IPS-18a (cell line): ENCODE measurements at regions not wholly inside any gene's neighbourhood (a gene's known extent, or its start where the extent isn't known, plus 50 kb on each side); places are given as distances from the start of the nearest gene placed in this dataset.

Experiments
- H3K27ac ChIP-seq: one replicate; pipeline ENCODE4 v1.5.1; 2013; ENCODE audit warnings: low read length
- H3K27me3 ChIP-seq: one replicate; pipeline ENCODE4 v1.6.1; 2013; ENCODE audit warnings: mild to moderate bottlenecking, low read length; ENCODE audit not compliant: control insufficient read depth, insufficient read depth
- H3K36me3 ChIP-seq: one replicate; pipeline ENCODE4 v1.6.1; 2013; ENCODE audit warnings: low read depth, low read length; ENCODE audit not compliant: control insufficient read depth
- H3K4me1 ChIP-seq: one replicate; pipeline ENCODE4 v1.6.1; 2013; ENCODE audit warnings: low read depth, low read length; ENCODE audit not compliant: control insufficient read depth
- H3K4me3 ChIP-seq: one replicate; pipeline ENCODE4 v1.5.1; 2013; ENCODE audit warnings: low read length
- H3K9ac ChIP-seq: one replicate; pipeline ENCODE4 v1.6.1; 2013; ENCODE audit warnings: mild to moderate bottlenecking, low read length, moderate library complexity
- H3K9me3 ChIP-seq: one replicate; pipeline ENCODE4 v1.6.1; 2013; ENCODE audit warnings: low read depth, low read length; ENCODE audit not compliant: control insufficient read depth

DNA sequence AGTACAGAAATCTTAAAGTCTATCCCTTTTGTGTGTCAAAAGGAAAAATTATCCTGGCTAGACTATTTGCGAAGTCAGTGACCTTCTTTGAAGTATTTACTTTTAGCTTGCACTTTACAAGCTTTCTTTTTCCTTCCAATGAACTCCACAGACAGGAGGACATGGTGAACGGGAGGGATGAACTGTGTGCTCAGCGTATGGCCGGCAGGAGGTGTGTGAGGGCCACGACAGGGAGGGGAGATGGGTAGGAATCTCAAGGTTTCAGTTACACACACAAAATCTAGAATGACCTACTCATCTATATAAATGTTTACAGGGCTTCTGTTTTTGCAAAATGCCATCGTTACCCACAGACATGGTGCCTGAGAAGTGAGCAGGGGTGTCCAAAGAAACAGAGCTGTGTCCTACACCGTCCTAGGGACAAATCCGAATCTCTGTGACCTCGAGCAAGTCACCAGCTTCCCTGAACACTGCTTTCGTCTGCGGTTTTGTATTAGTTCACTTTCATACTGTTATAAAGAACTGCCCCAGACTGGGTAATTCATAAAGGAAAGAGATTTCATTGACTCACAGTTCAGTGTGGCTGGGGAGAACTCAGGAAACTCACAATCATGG lies 537.2 kb downstream of the LIG4 start:
- Histone ChIP-seq H3K4me3 (no peak overlapping the region), H3K9ac (no peak overlapping the region), H3K9me3 (no peaks in the 10 kb centered on the region), H3K4me1 (no peaks in the 10 kb centered on the region), H3K36me3 (no peaks in the 10 kb centered on the region), H3K27ac (no peak overlapping the region), H3K27me3 (no peaks in the 10 kb centered on the region)

DNA sequence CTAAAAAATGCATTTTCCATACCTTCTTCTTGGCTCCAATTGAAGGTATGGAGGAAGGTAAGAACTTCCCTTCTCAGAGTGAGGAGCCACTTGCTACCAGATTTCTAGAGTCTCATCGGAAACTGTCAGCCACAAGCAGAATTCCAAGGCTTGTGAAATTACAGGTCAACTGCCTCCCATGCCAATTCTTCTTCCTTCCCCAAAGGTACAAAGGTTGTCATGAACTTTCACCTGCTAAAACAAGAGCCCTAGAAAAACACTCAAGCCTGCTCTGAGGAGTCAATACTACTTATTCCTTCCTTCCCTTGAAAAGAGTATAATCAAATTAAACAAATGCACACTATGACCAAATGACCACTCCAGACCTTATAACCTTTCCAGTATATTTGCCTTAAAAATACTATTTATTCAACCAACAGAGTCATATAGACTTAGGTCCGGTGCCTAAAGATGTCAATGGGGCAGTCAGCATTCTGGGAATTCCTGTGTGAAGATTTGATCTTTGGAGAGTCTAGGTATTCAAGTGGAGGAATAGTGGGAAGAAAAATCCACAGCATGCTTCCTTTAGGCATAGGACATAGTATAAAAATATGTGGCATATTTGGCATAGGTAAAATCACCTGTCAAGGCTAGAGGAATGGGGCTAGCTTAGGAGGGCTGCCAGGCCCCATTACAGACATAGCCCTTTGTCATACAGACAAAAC lies 539.3 kb downstream of the LIG4 start:
- Histone ChIP-seq H3K27ac (no peak overlapping the region), H3K36me3 (no peaks in the 10 kb centered on the region), H3K27me3 (no peaks in the 10 kb centered on the region), H3K4me1 (no peaks in the 10 kb centered on the region), H3K9ac (no peak overlapping the region), H3K4me3 (no peak overlapping the region), H3K9me3 (no peaks in the 10 kb centered on the region)

DNA sequence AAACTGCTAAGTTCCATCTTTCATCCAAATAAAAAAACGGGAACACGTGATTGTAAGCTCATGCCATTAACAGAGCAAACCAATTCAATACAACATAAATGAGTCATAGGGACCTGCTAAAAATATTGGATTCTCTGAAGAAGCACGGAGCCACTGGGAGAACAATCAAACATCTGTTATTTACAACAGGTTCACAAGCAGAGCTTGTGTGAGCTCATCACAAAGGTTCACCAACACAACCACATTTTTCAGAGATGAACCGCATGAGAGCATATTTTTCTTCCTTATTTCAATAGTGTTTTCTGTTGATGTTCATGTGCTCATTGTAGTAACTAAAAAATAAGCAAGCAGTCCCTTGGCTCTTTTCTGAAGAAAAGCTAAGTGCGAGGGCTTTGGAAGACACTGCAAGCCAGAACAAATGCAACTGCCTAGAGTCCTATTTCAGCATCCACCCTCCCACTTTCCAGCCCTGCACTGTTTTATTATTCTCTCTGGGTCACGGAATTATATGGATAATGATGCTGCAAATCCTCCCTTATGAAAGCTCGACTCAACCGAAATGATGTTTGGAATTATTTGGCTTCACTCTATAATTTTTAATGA lies 545.8 kb downstream of the LIG4 start:
- no peak overlapping the region for H3K4me3 ChIP-seq
- no peak overlapping the region for H3K27ac ChIP-seq
- H3K9me3 ChIP-seq, result no peaks in the 10 kb centered on the region
- no peaks in the 10 kb centered on the region for H3K36me3 ChIP-seq
- H3K27me3 ChIP-seq, result no peaks in the 10 kb centered on the region
- H3K4me1 ChIP-seq, result no peaks in the 10 kb centered on the region
- no peak overlapping the region for H3K9ac ChIP-seq

DNA sequence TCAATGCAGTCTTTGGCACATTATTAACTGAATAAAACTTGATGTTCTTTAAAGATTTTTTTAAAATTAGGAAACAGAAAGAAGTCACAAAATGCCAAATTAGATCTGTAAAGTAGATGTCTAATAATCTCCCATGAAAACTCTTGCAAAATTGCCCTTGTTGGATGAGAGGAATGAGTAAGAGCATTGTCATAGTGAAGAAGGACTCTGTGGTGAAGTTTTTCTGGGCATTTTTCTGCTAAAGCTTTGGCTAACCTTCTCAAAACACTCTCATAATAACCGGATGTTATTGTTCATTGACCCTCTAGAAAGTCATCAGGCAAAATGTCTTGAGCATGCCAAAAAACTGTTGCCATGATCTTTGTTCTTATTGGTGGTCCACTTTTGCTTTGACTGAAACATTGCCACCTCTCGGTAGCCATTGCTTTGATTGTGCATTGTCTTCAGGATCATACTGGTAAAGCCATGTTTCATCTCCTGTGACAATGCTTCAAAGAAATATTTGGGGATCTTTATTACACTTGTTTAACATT lies 549.3 kb downstream of the LIG4 start:
- no peaks in the 10 kb centered on the region for H3K36me3 ChIP-seq
- no peaks in the 10 kb centered on the region for H3K9me3 ChIP-seq
- no peak overlapping the region for H3K9ac ChIP-seq
- no peak overlapping the region for H3K4me3 ChIP-seq
- H3K27ac ChIP-seq, result no peak overlapping the region
- H3K27me3 ChIP-seq, result no peaks in the 10 kb centered on the region
- H3K4me1 ChIP-seq, result no peaks in the 10 kb centered on the region

DNA sequence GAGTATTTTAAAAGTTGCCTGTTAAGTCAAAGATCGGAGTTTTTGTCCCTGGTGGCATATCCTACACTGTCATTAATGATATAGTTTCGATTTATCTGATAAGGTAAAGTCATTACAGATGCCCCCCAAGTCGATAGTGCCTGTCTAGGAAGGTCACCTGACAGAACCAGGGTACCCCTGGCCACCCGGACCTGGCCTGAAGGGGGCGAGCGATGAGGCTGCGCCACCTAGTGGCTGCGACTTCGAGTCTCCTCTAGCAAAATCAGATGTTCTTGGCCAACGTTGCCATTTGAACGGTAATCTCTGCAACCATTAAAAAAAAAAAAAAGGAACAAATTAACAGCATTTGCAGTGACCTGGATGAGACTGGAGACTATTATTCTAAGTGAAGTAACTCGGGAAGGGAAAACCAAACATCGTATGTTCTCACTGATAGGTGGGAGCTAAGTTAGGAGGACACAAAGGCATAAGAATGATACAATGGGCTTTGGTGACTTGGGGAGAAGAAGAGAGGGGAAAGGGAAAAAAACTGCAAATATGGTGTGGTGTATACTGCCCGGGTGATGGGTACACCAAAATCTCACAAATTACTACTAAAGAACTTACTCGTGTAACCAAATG lies 565.1 kb downstream of the LIG4 start:
- no peak overlapping the region for H3K27ac ChIP-seq
- H3K36me3 ChIP-seq, result no peaks in the 10 kb centered on the region
- H3K4me1 ChIP-seq, result no peaks in the 10 kb centered on the region
- no peak overlapping the region for H3K9ac ChIP-seq
- no peak overlapping the region for H3K4me3 ChIP-seq
- H3K9me3 ChIP-seq, result no peaks in the 10 kb centered on the region
- no peaks in the 10 kb centered on the region for H3K27me3 ChIP-seq

DNA sequence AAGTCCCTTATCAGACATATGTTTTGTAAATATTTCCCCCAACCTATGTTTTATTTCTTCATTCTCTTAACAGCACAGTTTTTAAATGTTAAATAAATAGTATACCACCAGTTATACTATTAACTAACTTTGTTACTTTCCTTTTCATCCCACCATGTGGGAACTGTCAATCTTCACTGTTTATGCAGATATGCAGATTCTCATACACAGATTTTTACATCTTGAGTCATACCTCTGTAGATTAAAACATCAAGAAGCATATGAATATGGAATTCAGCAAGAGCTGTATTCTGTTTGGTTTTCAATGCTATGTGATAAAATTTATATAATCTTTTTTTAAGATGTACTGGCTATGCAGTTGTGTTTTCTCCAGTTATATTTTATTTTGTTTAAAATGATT lies 566.3 kb downstream of the LIG4 start:
- H3K9ac ChIP-seq, result no peak overlapping the region
- no peaks in the 10 kb centered on the region for H3K4me1 ChIP-seq
- H3K9me3 ChIP-seq, result no peaks in the 10 kb centered on the region
- no peak overlapping the region for H3K27ac ChIP-seq
- H3K4me3 ChIP-seq, result no peak overlapping the region
- H3K36me3 ChIP-seq, result no peaks in the 10 kb centered on the region
- no peaks in the 10 kb centered on the region for H3K27me3 ChIP-seq

DNA sequence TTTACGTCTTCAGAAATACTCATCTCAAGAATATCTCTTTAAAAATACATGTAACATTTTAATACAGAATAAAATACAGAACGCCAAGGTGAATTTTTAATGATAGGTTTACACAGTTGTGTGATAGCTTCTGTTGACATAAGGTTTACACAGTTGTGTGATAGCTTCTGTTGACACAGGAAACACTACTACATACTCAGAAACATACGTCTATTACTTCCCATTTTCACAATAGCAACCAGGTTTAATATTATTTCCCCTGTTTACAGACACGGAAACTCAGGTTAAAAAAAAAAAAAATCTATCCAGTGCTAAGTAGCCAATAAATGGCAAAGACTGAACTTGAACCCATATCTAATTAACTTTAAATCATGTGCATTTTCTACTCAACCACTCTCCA lies 571.2 kb downstream of the LIG4 start:
- no peaks in the 10 kb centered on the region for H3K9me3 ChIP-seq
- H3K27me3 ChIP-seq, result no peaks in the 10 kb centered on the region
- no peaks in the 10 kb centered on the region for H3K36me3 ChIP-seq
- no peak overlapping the region for H3K9ac ChIP-seq
- H3K4me3 ChIP-seq, result no peak overlapping the region
- H3K4me1 ChIP-seq, result no peaks in the 10 kb centered on the region
- H3K27ac ChIP-seq, result no peak overlapping the region

DNA sequence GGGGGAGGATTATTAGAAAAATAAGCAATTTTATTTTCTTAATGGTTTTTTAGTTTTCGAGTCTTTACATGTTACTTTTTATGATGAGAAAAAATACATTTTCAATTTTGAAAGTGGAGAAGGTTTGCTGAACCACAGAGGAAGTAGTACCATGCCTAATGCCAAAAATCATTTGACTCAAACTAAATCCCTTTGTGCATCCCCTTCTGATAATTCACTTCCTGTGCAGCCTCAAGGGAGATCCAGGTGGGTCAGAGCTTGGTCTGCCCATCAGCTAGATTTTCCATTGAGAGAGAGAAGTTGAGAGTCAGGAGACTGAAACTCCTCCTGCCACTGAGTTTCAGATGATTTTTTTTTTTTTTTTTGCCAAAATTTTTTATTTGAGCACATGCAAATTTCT lies 571.7 kb downstream of the LIG4 start:
- Histone ChIP-seq H3K9ac (no peak overlapping the region), H3K4me1 (no peaks in the 10 kb centered on the region), H3K27me3 (no peaks in the 10 kb centered on the region)

DNA sequence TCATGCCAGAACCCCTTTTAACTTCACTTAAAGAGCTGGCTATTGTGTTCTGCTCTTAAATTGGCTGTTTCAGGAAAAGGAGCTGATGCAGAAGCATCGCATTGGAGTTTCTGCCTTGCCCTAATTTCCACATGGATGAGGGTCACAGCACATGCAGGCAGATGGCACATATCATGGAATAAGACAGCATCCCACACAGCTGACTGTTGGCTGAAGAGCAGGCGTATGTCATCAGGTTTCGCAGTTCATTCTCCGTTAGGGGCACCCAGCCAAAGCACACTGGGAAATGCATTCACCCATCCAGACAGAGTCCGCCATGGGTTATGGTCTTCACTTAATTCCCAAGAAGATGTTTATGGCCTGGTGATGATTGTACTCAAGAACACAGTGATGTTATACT lies 572.5 kb downstream of the LIG4 start:
- no peak overlapping the region for H3K27ac ChIP-seq
- no peaks in the 10 kb centered on the region for H3K9me3 ChIP-seq
- H3K4me3 ChIP-seq, result no peak overlapping the region
- H3K4me1 ChIP-seq, result no peaks in the 10 kb centered on the region
- no peaks in the 10 kb centered on the region for H3K27me3 ChIP-seq
- H3K9ac ChIP-seq, result no peak overlapping the region
- H3K36me3 ChIP-seq, result no peaks in the 10 kb centered on the region

More for the DNA sequence above, 571.7 kb downstream of the LIG4 start:
- no peaks in the 10 kb centered on the region for H3K36me3 ChIP-seq
- H3K9me3 ChIP-seq, result no peaks in the 10 kb centered on the region
- H3K27ac ChIP-seq, result no peak overlapping the region
- no peak overlapping the region for H3K4me3 ChIP-seq

DNA sequence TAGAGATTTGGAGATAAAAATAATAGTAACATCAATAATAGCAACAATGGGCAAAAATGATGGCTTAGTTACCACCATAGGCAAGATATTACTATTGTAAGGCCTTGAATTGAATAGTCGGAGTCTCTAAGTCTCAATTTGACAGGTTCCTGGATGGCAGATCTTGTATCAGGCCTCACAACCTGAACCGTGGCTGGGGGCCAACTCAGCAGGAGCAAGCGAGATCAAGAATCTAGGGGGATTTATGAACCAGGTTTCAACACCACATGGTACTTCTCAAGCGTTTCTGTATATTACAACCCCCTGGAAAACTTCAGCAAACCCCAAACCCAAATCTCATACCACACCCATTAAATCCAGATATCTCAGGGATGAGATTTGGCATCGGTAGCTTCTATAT lies 573.8 kb downstream of the LIG4 start:
- Histone ChIP-seq H3K9me3 (no peaks in the 10 kb centered on the region), H3K9ac (no peak overlapping the region), H3K27ac (no peak overlapping the region), H3K36me3 (no peaks in the 10 kb centered on the region), H3K4me3 (no peak overlapping the region), H3K4me1 (no peaks in the 10 kb centered on the region), H3K27me3 (no peaks in the 10 kb centered on the region)

DNA sequence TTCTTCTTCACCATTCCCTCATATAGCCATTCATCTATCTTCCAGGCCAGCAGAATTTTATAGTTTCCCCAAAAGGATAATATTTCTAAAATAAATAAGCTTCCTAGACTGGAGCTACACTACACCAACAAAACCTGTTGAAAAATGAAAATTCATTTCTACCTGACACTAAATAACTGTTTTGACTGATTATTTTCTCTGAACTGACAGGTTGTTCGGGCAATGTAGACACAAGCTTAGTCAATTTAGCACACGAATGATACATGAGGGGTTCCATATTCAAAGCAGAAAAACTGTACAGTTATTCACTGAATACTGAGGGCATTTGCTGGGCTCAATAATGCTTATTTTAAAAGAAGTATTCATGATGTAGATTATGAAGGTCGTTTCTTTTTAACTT lies 589.7 kb downstream of the LIG4 start:
- no peaks in the 10 kb centered on the region for H3K36me3 ChIP-seq
- H3K27ac ChIP-seq, result no peak overlapping the region
- no peaks in the 10 kb centered on the region for H3K4me1 ChIP-seq
- no peaks in the 10 kb centered on the region for H3K27me3 ChIP-seq
- no peaks in the 10 kb centered on the region for H3K9me3 ChIP-seq
- no peak overlapping the region for H3K9ac ChIP-seq
- H3K4me3 ChIP-seq, result no peak overlapping the region
